ENCODE measurements at regions not wholly inside any gene's neighbourhood (a gene's known extent, or its start where the extent isn't known, plus 50 kb on each side); places are given as distances from the start of the nearest gene placed in this dataset.

- H3K27me3 ChIP-seq (ENCODE audit: insufficient read depth, low read depth, low read length): no peaks in the 10 kb centered on the region
- TF ChIP-seq MXI1 (conservative IDR thresholded peaks at IDR 0.05; ENCODE audit: poor library complexity, severe bottlenecking): no peak
- TF ChIP-seq TAF1 (IDR thresholded peaks at IDR 0.05; ENCODE audit: low read depth): no peak
- TF ChIP-seq EZH2 (IDR thresholded peaks at IDR 0.05; ENCODE audit: borderline replicate concordance, insufficient read depth, low read length, poor library complexity, severe bottlenecking): no peak
- TF ChIP-seq POLR2AphosphoS5 (IDR thresholded peaks at IDR 0.05): no peak
- TF ChIP-seq RAD21 (conservative IDR thresholded peaks at IDR 0.05): no peak
- no peak overlapping the region for H3K27ac ChIP-seq (ENCODE audit: low read length)
These were observed 488.5 kb downstream of the NPHP4 start for GRCh38 chr1:5503556-5504363.

GRCh38 chr1:5502311-5503194 is 489.7 kb downstream of the NPHP4 start:
- no peak overlapping the region for H3K9ac ChIP-seq (ENCODE audit: low read length)
- no peak overlapping the region for H3K4me2 ChIP-seq (ENCODE audit: low read length)
- no peaks in the 10 kb centered on the region for H3K27me3 ChIP-seq (ENCODE audit: insufficient read depth, low read depth, low read length)
- no peaks in the 10 kb centered on the region for H3K9me3 ChIP-seq (ENCODE audit: low read length)
- no peak for TF ChIP-seq MXI1 (conservative IDR thresholded peaks at IDR 0.05; ENCODE audit: poor library complexity, severe bottlenecking)
- TF ChIP-seq, protein P1, sequence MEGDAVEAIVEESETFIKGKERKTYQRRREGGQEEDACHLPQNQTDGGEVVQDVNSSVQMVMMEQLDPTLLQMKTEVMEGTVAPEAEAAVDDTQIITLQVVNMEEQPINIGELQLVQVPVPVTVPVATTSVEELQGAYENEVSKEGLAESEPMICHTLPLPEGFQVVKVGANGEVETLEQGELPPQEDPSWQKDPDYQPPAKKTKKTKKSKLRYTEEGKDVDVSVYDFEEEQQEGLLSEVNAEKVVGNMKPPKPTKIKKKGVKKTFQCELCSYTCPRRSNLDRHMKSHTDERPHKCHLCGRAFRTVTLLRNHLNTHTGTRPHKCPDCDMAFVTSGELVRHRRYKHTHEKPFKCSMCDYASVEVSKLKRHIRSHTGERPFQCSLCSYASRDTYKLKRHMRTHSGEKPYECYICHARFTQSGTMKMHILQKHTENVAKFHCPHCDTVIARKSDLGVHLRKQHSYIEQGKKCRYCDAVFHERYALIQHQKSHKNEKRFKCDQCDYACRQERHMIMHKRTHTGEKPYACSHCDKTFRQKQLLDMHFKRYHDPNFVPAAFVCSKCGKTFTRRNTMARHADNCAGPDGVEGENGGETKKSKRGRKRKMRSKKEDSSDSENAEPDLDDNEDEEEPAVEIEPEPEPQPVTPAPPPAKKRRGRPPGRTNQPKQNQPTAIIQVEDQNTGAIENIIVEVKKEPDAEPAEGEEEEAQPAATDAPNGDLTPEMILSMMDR (IDR thresholded peaks at IDR 0.05; ENCODE audit: poor library complexity, severe bottlenecking): no peak
- TF ChIP-seq TAF1 (IDR thresholded peaks at IDR 0.05; ENCODE audit: low read depth): no peak
- no peak for TF ChIP-seq POLR2AphosphoS5 (IDR thresholded peaks at IDR 0.05)
- no peak for TF ChIP-seq EZH2 (IDR thresholded peaks at IDR 0.05; ENCODE audit: borderline replicate concordance, insufficient read depth, low read length, poor library complexity, severe bottlenecking)
- no peak for TF ChIP-seq SMC3 (conservative IDR thresholded peaks at IDR 0.05; ENCODE audit: poor library complexity)
- no peak for TF ChIP-seq RAD21 (conservative IDR thresholded peaks at IDR 0.05)
- TF ChIP-seq, protein P2, sequence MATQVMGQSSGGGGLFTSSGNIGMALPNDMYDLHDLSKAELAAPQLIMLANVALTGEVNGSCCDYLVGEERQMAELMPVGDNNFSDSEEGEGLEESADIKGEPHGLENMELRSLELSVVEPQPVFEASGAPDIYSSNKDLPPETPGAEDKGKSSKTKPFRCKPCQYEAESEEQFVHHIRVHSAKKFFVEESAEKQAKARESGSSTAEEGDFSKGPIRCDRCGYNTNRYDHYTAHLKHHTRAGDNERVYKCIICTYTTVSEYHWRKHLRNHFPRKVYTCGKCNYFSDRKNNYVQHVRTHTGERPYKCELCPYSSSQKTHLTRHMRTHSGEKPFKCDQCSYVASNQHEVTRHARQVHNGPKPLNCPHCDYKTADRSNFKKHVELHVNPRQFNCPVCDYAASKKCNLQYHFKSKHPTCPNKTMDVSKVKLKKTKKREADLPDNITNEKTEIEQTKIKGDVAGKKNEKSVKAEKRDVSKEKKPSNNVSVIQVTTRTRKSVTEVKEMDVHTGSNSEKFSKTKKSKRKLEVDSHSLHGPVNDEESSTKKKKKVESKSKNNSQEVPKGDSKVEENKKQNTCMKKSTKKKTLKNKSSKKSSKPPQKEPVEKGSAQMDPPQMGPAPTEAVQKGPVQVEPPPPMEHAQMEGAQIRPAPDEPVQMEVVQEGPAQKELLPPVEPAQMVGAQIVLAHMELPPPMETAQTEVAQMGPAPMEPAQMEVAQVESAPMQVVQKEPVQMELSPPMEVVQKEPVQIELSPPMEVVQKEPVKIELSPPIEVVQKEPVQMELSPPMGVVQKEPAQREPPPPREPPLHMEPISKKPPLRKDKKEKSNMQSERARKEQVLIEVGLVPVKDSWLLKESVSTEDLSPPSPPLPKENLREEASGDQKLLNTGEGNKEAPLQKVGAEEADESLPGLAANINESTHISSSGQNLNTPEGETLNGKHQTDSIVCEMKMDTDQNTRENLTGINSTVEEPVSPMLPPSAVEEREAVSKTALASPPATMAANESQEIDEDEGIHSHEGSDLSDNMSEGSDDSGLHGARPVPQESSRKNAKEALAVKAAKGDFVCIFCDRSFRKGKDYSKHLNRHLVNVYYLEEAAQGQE (IDR thresholded peaks at IDR 0.05; ENCODE audit: borderline replicate concordance): no peak
- no peaks in the 10 kb centered on the region for H3K9me2 ChIP-seq (ENCODE audit: insufficient read depth, low read length)
- no peak overlapping the region for H3K27ac ChIP-seq (ENCODE audit: low read length)
- H3K79me2 ChIP-seq (replicated peaks; ENCODE audit: insufficient read depth, low read length): no peaks in the 10 kb centered on the region
- H3K4me3 ChIP-seq (ENCODE audit: low read length): no peak overlapping the region
- no peaks in the 10 kb centered on the region for H4K20me1 ChIP-seq (ENCODE audit: insufficient read depth)
- no peak overlapping the region for H2AFZ ChIP-seq (ENCODE audit: low read depth, low read length)
- H3K36me3 ChIP-seq (ENCODE audit: insufficient read depth, low read length): no peaks in the 10 kb centered on the region
- H3F3A ChIP-seq (ENCODE audit: insufficient read depth, low read length, poor library complexity, severe bottlenecking): no peaks in the 10 kb centered on the region

More at GRCh38 chr1:5503556-5504363, 488.5 kb downstream of the NPHP4 start:
- Histone ChIP-seq H3K36me3 (ENCODE audit: insufficient read depth, low read length) (no peaks in the 10 kb centered on the region), H3K9me2 (ENCODE audit: insufficient read depth, low read length) (no peaks in the 10 kb centered on the region), H2AFZ (ENCODE audit: low read depth, low read length) (no peak overlapping the region), H3K4me2 (ENCODE audit: low read length) (no peak overlapping the region), H4K20me1 (ENCODE audit: insufficient read depth) (no peaks in the 10 kb centered on the region), H3K79me2 (replicated peaks; ENCODE audit: insufficient read depth, low read length) (no peaks in the 10 kb centered on the region), H3K9ac (ENCODE audit: low read length) (no peak overlapping the region), H3K9me3 (ENCODE audit: low read length) (no peaks in the 10 kb centered on the region), H3F3A (ENCODE audit: insufficient read depth, low read length, poor library complexity, severe bottlenecking) (no peaks in the 10 kb centered on the region), H3K4me3 (ENCODE audit: low read length) (no peak overlapping the region)
